A549 (cell line): ENCODE measurements at regions not wholly inside any gene's neighbourhood (a gene's known extent, or its start where the extent isn't known, plus 50 kb on each side); places are given as distances from the start of the nearest gene placed in this dataset.

Experiments used
- CEBPB ChIP-seq, 2 experiments: fragments of >200 bp in 1 of 2; sonication (Bioruptor Twin) in 1 of 2; formaldehyde crosslinking in 1 of 2; IDR thresholded peaks; 2 replicates each; pipeline ENCODE4 v1.6.1; 2012 to 2016
- CHD2 ChIP-seq: fragments of 150-350 bp; IDR thresholded peaks from 2 replicates; pipeline ENCODE4 v1.6.1; 2014; ENCODE audit warnings: low read length; ENCODE audit not compliant: partially characterized antibody
- EHMT2 ChIP-seq: fragments of 200-600 bp; sonication (generic); IDR thresholded peaks from 2 replicates; pipeline ENCODE4 v1.6.1; 2016; ENCODE audit warnings: antibody characterized with exemption, low read depth, mild to moderate bottlenecking, moderate library complexity
- JUNB ChIP-seq: fragments of >200 bp; sonication (Bioruptor Twin); formaldehyde crosslinking; IDR thresholded peaks from 2 replicates; pipeline ENCODE4 v1.6.1; 2016
- MAZ ChIP-seq: fragments of 150-350 bp; IDR thresholded peaks from 2 replicates; pipeline ENCODE4 v1.6.1; 2014; ENCODE audit warnings: antibody characterized with exemption, low read depth, low read length, borderline replicate concordance
- POLR2A ChIP-seq: IDR thresholded peaks from 2 replicates; pipeline ENCODE4 v1.6.1; 2012; ENCODE audit warnings: mild to moderate bottlenecking, low read length
- RFX5 ChIP-seq: fragments of 450-650 bp; IDR thresholded peaks from 2 replicates; pipeline ENCODE4 v1.7.1; 2014; ENCODE audit warnings: antibody characterized with exemption, mild to moderate bottlenecking, moderate library complexity
- RNF2 ChIP-seq: fragments of 200-600 bp; sonication (generic); IDR thresholded peaks from 2 replicates; pipeline ENCODE4 v1.6.1; 2016; ENCODE audit warnings: low read depth, mild to moderate bottlenecking, antibody characterized with exemption, moderate library complexity, borderline replicate concordance
- ZC3H11A ChIP-seq: fragments of 450-650 bp; IDR thresholded peaks from 2 replicates; pipeline ENCODE4 v1.6.1; 2014; ENCODE audit warnings: antibody characterized with exemption, mild to moderate bottlenecking
- TF ChIP-seq, protein P1 (sequence below): IDR thresholded peaks from 2 replicates; pipeline ENCODE4 v1.6.1; 2012
- TF ChIP-seq, protein P2 (sequence below): fragments of >200 bp; sonication (Bioruptor Twin); formaldehyde crosslinking; IDR thresholded peaks from 3 replicates; pipeline ENCODE4 v1.5.1; 2016
- TF ChIP-seq, protein P3 (sequence below): fragments of 200-600 bp; sonication (generic); IDR thresholded peaks from 2 replicates; pipeline ENCODE4 v1.6.1; 2016; ENCODE audit warnings: antibody characterized with exemption, mild to moderate bottlenecking, moderate library complexity
- TF ChIP-seq, protein P4 (sequence below): IDR thresholded peaks from 2 replicates; pipeline ENCODE4 v1.6.1; 2012

DNA sequence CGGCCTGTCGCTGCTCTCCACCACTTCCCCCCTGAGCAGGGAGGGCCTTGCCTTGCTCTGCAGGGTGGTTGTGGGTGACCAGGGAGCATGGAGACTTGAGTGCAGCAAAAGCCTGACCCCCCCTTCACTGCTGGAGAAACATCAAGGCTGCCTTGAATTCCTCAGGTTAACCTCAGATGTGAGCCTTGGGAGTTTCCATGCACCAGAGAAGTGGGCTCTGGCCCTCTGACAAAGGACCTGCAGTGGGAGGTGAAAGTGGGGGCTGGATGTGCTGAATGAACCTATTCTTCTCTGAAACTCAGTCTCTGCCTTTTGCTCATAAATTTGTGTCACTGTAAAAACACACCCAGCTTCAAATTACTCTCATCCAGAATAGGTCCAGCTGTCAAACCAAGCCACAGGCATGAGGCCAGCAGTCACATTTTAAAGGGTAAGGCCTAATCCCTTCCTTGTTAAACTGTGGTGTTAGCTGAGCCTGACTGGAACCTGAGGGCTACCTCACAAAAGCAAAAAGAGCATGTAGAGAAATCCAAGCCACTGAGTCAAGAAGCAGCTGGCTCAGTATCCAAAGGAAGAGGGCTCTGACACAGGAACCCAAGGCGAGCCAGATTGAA lies 356.8 kb downstream of the CCSER2 start:
- TF ChIP-seq, protein P1, sequence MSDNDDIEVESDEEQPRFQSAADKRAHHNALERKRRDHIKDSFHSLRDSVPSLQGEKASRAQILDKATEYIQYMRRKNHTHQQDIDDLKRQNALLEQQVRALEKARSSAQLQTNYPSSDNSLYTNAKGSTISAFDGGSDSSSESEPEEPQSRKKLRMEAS, result no peak
- no peak for TF ChIP-seq CHD2
- TF ChIP-seq RFX5, result no peak
- no peak for TF ChIP-seq EHMT2
- no peak for TF ChIP-seq JUNB
- TF ChIP-seq, protein P2, sequence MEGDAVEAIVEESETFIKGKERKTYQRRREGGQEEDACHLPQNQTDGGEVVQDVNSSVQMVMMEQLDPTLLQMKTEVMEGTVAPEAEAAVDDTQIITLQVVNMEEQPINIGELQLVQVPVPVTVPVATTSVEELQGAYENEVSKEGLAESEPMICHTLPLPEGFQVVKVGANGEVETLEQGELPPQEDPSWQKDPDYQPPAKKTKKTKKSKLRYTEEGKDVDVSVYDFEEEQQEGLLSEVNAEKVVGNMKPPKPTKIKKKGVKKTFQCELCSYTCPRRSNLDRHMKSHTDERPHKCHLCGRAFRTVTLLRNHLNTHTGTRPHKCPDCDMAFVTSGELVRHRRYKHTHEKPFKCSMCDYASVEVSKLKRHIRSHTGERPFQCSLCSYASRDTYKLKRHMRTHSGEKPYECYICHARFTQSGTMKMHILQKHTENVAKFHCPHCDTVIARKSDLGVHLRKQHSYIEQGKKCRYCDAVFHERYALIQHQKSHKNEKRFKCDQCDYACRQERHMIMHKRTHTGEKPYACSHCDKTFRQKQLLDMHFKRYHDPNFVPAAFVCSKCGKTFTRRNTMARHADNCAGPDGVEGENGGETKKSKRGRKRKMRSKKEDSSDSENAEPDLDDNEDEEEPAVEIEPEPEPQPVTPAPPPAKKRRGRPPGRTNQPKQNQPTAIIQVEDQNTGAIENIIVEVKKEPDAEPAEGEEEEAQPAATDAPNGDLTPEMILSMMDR, result no peak
- no peak for TF ChIP-seq POLR2A
- no peak for TF ChIP-seq RNF2
- TF ChIP-seq, protein P3, sequence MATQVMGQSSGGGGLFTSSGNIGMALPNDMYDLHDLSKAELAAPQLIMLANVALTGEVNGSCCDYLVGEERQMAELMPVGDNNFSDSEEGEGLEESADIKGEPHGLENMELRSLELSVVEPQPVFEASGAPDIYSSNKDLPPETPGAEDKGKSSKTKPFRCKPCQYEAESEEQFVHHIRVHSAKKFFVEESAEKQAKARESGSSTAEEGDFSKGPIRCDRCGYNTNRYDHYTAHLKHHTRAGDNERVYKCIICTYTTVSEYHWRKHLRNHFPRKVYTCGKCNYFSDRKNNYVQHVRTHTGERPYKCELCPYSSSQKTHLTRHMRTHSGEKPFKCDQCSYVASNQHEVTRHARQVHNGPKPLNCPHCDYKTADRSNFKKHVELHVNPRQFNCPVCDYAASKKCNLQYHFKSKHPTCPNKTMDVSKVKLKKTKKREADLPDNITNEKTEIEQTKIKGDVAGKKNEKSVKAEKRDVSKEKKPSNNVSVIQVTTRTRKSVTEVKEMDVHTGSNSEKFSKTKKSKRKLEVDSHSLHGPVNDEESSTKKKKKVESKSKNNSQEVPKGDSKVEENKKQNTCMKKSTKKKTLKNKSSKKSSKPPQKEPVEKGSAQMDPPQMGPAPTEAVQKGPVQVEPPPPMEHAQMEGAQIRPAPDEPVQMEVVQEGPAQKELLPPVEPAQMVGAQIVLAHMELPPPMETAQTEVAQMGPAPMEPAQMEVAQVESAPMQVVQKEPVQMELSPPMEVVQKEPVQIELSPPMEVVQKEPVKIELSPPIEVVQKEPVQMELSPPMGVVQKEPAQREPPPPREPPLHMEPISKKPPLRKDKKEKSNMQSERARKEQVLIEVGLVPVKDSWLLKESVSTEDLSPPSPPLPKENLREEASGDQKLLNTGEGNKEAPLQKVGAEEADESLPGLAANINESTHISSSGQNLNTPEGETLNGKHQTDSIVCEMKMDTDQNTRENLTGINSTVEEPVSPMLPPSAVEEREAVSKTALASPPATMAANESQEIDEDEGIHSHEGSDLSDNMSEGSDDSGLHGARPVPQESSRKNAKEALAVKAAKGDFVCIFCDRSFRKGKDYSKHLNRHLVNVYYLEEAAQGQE, result no peak
- no peak for TF ChIP-seq CEBPB (IDR thresholded peaks at IDR 0.05)
- no peak for TF ChIP-seq ZC3H11A
- TF ChIP-seq, protein P4, sequence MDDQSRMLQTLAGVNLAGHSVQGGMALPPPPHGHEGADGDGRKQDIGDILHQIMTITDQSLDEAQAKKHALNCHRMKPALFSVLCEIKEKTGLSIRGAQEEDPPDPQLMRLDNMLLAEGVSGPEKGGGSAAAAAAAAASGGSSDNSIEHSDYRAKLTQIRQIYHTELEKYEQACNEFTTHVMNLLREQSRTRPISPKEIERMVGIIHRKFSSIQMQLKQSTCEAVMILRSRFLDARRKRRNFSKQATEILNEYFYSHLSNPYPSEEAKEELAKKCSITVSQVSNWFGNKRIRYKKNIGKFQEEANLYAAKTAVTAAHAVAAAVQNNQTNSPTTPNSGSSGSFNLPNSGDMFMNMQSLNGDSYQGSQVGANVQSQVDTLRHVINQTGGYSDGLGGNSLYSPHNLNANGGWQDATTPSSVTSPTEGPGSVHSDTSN, result no peak
- no peak for TF ChIP-seq MAZ
